ENCODE measurements at regions not wholly inside any gene's neighbourhood (a gene's known extent, or its start where the extent isn't known, plus 50 kb on each side); places are given as distances from the start of the nearest gene placed in this dataset.
"Not testable (repeated sequence)": the region's sequence is repeated elsewhere in the genome, so short reads cannot be mapped to it uniquely, and the experiment has no call there.

GRCh38 chrX:20715176-20715575 lies 448.5 kb upstream of the RPS6KA3 start:
- DNase-seq (ENCODE audit: low read depth in 2 of 2), result no peak

- no peak for DNase-seq (ENCODE audit: low read depth in 2 of 2)
Measured at GRCh38 chrX:20712811-20713210, 446.1 kb upstream of the RPS6KA3 start.

- DNase-seq (ENCODE audit: low read depth in 2 of 2), result no peak
Measured at GRCh38 chrX:20711366-20711765, 444.7 kb upstream of the RPS6KA3 start.

GRCh38 chrX:20693078-20693477 lies 426.4 kb upstream of the RPS6KA3 start:
- DNase-seq (ENCODE audit: low read depth in 2 of 2), result no peak

- no peak for DNase-seq (ENCODE audit: low read depth in 2 of 2)
Measured at GRCh38 chrX:20686256-20686655, 419.5 kb upstream of the RPS6KA3 start.

GRCh38 chrX:20685652-20686051 lies 418.9 kb upstream of the RPS6KA3 start:
- DNase-seq (ENCODE audit: low read depth in 2 of 2), result no peak

GRCh38 chrX:20681683-20682082 lies 415.0 kb upstream of the RPS6KA3 start:
- no peak for DNase-seq (ENCODE audit: low read depth in 2 of 2)

GRCh38 chrX:20680998-20681397 lies 414.3 kb upstream of the RPS6KA3 start:
- DNase-seq (ENCODE audit: low read depth in 2 of 2), result no peak

GRCh38 chrX:20672476-20672875 lies 405.8 kb upstream of the RPS6KA3 start:
- no peak for DNase-seq (ENCODE audit: low read depth in 2 of 2)

GRCh38 chrX:20671746-20672145 lies 405.0 kb upstream of the RPS6KA3 start:
- DNase-seq (ENCODE audit: low read depth in 2 of 2), result not testable (repeated sequence)

GRCh38 chrX:20670611-20671010 lies 403.9 kb upstream of the RPS6KA3 start:
- no peak for DNase-seq (ENCODE audit: low read depth in 2 of 2)

- no peak for DNase-seq (ENCODE audit: low read depth in 2 of 2)
Measured at GRCh38 chrX:20668550-20668949, 401.8 kb upstream of the RPS6KA3 start.

- no peak for DNase-seq (ENCODE audit: low read depth in 2 of 2)
Measured at GRCh38 chrX:20666331-20666730, 399.6 kb upstream of the RPS6KA3 start.

GRCh38 chrX:20665481-20665880 lies 398.8 kb upstream of the RPS6KA3 start:
- no peak for DNase-seq (ENCODE audit: low read depth in 2 of 2)

- no peak for DNase-seq (ENCODE audit: low read depth in 2 of 2)
Measured at GRCh38 chrX:20664774-20665173, 398.1 kb upstream of the RPS6KA3 start.

- DNase-seq (ENCODE audit: low read depth in 2 of 2), result no peak
Measured at GRCh38 chrX:20664131-20664530, 397.4 kb upstream of the RPS6KA3 start.

- DNase-seq (ENCODE audit: low read depth in 2 of 2), result no peak
Measured at GRCh38 chrX:20663336-20663735, 396.6 kb upstream of the RPS6KA3 start.

GRCh38 chrX:20656721-20657120 lies 390.0 kb upstream of the RPS6KA3 start:
- DNase-seq (ENCODE audit: low read depth in 2 of 2), result no peak

- no peak for DNase-seq (ENCODE audit: low read depth in 2 of 2)
Measured at GRCh38 chrX:20654596-20655106, 387.9 kb upstream of the RPS6KA3 start.

- no peak for DNase-seq (ENCODE audit: low read depth in 2 of 2)
Measured at GRCh38 chrX:20653070-20653469, 386.4 kb upstream of the RPS6KA3 start.

GRCh38 chrX:20641954-20642353 lies 375.2 kb upstream of the RPS6KA3 start:
- DNase-seq (ENCODE audit: low read depth in 2 of 2), result no peak

- DNase-seq (ENCODE audit: low read depth in 2 of 2), result no peak
Measured at GRCh38 chrX:20639115-20639514, 372.4 kb upstream of the RPS6KA3 start.

- DNase-seq (ENCODE audit: low read depth in 2 of 2), result no peak
Measured at GRCh38 chrX:20637351-20637750, 370.6 kb upstream of the RPS6KA3 start.

GRCh38 chrX:20633451-20633850 lies 366.7 kb upstream of the RPS6KA3 start:
- no peak for DNase-seq (ENCODE audit: low read depth in 2 of 2)

- DNase-seq (ENCODE audit: low read depth in 2 of 2), result no peak
Measured at GRCh38 chrX:20623448-20623847, 356.7 kb upstream of the RPS6KA3 start.

All from stimulated activated CD4-positive, alpha-beta T cell treated with anti-CD3 and anti-CD28 coated beads, Interleukin-1b, Interleukin-23, amount 100 ng/mL, for 1 hour (primary cell).